Activated CD8-positive, alpha-beta T cell treated with anti-CD3 and anti-CD28 coated beads for 36 hours (primary cell): ENCODE measurements at regions not wholly inside any gene's neighbourhood (a gene's known extent, or its start where the extent isn't known, plus 50 kb on each side); places are given as distances from the start of the nearest gene placed in this dataset.

Source experiments
- ATAC-seq: fragments of 200-7000 bp; cut with Tn5 transposase; one replicate; pipeline ENCODE4 v1.10.0; 2021; ENCODE audit warnings: mild to moderate bottlenecking, moderate library complexity
- CTCF ChIA-PET: fragments of 350-600 bp; sonication (Branson Sonifier 250); formaldehyde crosslinking; loops from one replicate; lab custom pipeline; 2021; ENCODE audit warnings: antibody characterized with exemption; lab: Charles Lee
- POLR2A ChIA-PET: fragments of 350-600 bp; sonication (Branson Sonifier 250); formaldehyde crosslinking; loops from one replicate; lab custom pipeline; 2021; ENCODE audit warnings: antibody characterized with exemption; lab: Charles Lee
- DNase-seq: peaks from one replicate; pipeline ENCODE4 v3.0.0-alpha.2; 2020
- H3K27ac Mint-ChIP-seq: one replicate; pipeline ENCODE4 v1.8.0; 2021; ENCODE audit warnings: mild to moderate bottlenecking, mixed read lengths
- H3K27me3 Mint-ChIP-seq: one replicate; pipeline ENCODE4 v1.8.0; 2021; ENCODE audit warnings: mixed read lengths
- H3K36me3 Mint-ChIP-seq: one replicate; pipeline ENCODE4 v1.8.0; 2021; ENCODE audit warnings: low read depth, mixed read lengths
- H3K4me1 Mint-ChIP-seq: one replicate; pipeline ENCODE4 v1.8.0; 2021; ENCODE audit warnings: low read depth, mixed read lengths
- H3K4me3 Mint-ChIP-seq: one replicate; pipeline ENCODE4 v1.8.0; 2021; ENCODE audit warnings: mild to moderate bottlenecking, moderate library complexity, mixed read lengths
- H3K9me3 Mint-ChIP-seq: one replicate; pipeline ENCODE4 v1.8.0; 2021; ENCODE audit warnings: mixed read lengths
- intact Hi-C: fragments of 100-400 bp; cut with micrococcal nuclease; formaldehyde crosslinking; loops from one replicate; pipeline ENCODE4 v1.10.0; 2022
- TF ChIP-seq, protein P1 (sequence below): fragments of 200-600 bp; IDR thresholded peaks from one replicate; pipeline ENCODE4 v1.8.0; 2022; ENCODE audit warnings: antibody characterized with exemption, mild to moderate bottlenecking

DNA sequence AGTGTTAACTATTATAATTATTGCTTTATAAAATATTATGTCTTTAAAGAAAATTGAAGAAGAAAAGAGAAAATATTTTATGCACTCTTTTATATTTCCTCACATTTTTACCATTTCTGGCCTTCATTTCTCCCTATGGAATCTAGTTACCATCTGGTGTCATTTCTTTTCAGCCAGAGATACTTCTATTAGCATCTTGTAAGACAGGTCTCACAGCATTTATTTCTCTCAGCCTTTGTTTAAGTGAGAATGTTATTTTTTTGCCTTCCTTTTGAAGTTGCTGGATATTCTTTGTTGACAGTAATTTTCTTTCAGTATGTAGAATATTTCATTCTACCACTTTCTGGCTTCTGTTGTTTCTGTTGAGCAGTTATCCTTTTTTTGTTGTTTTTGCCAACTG is 652.1 kb upstream of the CITED2 start:
- H3K27me3 Mint-ChIP-seq: peaks cover 9% of the 10 kb centered on the region
- H3K36me3 Mint-ChIP-seq: no peaks in the 10 kb centered on the region
- no peak overlapping the region for H3K4me3 Mint-ChIP-seq
- no peak for DNase-seq
- ChIA-PET CTCF (no interaction called here), POLR2A (no interaction called here)
- TF ChIP-seq, protein P1, sequence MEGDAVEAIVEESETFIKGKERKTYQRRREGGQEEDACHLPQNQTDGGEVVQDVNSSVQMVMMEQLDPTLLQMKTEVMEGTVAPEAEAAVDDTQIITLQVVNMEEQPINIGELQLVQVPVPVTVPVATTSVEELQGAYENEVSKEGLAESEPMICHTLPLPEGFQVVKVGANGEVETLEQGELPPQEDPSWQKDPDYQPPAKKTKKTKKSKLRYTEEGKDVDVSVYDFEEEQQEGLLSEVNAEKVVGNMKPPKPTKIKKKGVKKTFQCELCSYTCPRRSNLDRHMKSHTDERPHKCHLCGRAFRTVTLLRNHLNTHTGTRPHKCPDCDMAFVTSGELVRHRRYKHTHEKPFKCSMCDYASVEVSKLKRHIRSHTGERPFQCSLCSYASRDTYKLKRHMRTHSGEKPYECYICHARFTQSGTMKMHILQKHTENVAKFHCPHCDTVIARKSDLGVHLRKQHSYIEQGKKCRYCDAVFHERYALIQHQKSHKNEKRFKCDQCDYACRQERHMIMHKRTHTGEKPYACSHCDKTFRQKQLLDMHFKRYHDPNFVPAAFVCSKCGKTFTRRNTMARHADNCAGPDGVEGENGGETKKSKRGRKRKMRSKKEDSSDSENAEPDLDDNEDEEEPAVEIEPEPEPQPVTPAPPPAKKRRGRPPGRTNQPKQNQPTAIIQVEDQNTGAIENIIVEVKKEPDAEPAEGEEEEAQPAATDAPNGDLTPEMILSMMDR: no peak
- intact Hi-C loops: no loop called here
- H3K27ac Mint-ChIP-seq: no peak overlapping the region
- H3K4me1 Mint-ChIP-seq: no peaks in the 10 kb centered on the region
- no peak for ATAC-seq
- H3K9me3 Mint-ChIP-seq: no peaks in the 10 kb centered on the region

DNA sequence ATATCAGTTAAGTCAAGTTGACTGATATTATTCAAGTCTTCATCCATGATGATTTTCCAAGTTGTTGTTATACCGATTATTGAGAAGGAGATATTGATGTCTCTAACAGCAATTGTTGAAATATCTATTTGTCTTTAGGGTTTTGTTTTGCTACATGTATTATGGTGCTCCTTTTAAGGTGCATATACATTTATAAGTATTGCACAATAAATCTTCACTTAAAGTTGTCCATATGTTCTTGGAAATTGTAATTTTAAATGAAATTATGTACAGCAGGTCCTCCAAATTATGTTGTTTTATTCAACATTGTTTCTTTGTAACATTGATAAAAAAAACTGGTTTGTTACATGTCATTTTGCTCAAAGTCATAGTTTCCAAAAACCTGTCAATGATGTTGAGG is 650.7 kb upstream of the CITED2 start:
- H3K4me1 Mint-ChIP-seq: no peaks in the 10 kb centered on the region
- TF ChIP-seq, protein P1: no peak
- DNase-seq: no peak
- ChIA-PET CTCF (no interaction called here), POLR2A (no interaction called here)
- no peak overlapping the region for H3K27ac Mint-ChIP-seq
- H3K9me3 Mint-ChIP-seq: peaks cover 7% of the 10 kb centered on the region
- no peak overlapping the region for H3K4me3 Mint-ChIP-seq
- no peak for ATAC-seq
- H3K36me3 Mint-ChIP-seq: no peaks in the 10 kb centered on the region
- H3K27me3 Mint-ChIP-seq: peaks cover 7% of the 10 kb centered on the region
- intact Hi-C loops: no loop called here

DNA sequence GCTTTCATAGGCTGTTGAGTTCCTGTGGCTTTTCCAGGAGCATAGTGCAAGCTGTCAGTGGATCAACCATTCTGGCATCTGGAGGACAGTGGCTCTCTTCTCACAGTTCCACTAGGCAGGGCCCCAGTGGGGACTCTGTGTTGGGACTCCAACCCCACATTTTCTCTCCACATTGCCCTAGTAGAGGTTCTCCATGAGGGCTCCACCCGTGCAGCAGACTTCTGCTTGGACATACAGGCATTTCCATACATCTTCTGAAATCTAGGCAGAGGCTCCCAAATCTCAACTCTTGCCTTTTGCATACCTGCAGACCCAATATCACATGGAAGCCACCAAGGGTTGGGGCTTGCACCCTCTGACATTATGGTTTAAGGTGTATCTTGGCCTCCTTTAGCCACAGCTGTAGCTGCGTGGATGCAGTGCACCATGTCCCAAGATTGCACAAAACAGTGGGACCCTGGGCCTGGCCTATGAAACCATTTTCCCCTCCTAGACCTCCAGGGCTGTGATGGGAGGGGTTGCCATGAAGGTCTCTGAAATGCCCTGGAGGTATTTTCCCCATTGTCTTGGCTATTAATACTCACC is 645.9 kb upstream of the CITED2 start:
- intact Hi-C loops: no loop called here
- Mint-ChIP-seq H3K9me3 (peaks cover 14% of the 10 kb centered on the region), H3K27me3 (peaks cover 4% of the 10 kb centered on the region), H3K36me3 (no peaks in the 10 kb centered on the region), H3K4me1 (no peaks in the 10 kb centered on the region), H3K27ac (no peak overlapping the region), H3K4me3 (no peak overlapping the region)
- DNase-seq (no peak), ATAC-seq (no peak)
- POLR2A ChIA-PET: interaction anchor here (0.5 kb wide), 1 partner anchor 1595 kb away, joined by 3 read pairs; no protein-coding TSS in a partner anchor
- TF ChIP-seq, protein P1: no peak
- CTCF ChIA-PET: no interaction called here

DNA sequence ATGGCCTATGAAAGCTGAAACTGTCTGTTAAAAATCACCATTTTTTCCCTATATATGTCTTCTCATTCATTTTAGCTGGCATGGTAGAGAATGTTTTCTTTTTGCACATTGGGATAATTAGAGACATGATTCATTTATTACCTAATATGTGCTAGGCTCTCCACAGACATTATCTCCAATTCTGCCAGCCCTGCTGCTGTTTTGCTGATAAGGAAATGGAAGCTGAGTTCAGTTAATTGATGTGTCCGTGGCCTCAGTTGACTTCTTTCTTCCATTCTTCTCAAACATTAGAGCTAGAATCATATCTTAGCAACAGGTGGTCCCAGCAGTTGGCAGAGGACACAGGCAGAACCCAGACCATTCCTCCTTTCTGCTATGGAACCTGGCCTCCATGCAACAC is 644.1 kb upstream of the CITED2 start:
- Mint-ChIP-seq H3K27me3 (peaks cover 6% of the 10 kb centered on the region), H3K4me1 (no peaks in the 10 kb centered on the region), H3K36me3 (no peaks in the 10 kb centered on the region), H3K27ac (no peak overlapping the region), H3K9me3 (peaks cover 14% of the 10 kb centered on the region), H3K4me3 (no peak overlapping the region)
- intact Hi-C loops: no loop called here
- CTCF ChIA-PET: no interaction called here
- POLR2A ChIA-PET: no interaction called here
- TF ChIP-seq, protein P1: no peak
- DNase-seq (no peak), ATAC-seq (no peak)

DNA sequence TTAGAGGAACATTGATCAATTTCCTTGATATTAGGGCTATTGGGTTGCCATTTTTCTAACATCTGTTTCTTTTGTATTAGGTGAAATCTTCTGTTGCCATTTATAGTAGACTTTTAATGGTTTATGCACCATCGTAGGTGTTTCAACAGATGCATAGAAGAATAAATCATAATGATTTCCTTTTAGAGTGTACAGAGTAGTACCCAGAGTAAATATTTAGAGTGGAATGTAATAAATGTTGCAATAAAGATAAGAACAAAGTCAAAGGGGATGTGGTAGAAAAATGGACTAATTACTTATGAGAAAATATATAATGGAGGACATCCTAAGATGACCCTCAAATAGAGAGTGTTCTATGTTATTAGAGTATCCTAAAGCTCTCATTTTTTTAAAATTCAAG is 643.0 kb upstream of the CITED2 start:
- DNase-seq: no peak
- CTCF ChIA-PET: interaction anchor here (1.3 kb wide), 1 partner anchor 13 kb away, joined by 3 read pairs; no protein-coding TSS in a partner anchor
- intact Hi-C loops: no loop called here
- Mint-ChIP-seq H3K27me3 (peaks cover 6% of the 10 kb centered on the region), H3K27ac (no peak overlapping the region), H3K4me3 (no peak overlapping the region), H3K4me1 (no peaks in the 10 kb centered on the region), H3K36me3 (no peaks in the 10 kb centered on the region), H3K9me3 (peaks cover 14% of the 10 kb centered on the region)
- POLR2A ChIA-PET: no interaction called here
- ATAC-seq: no peak
- TF ChIP-seq, protein P1: no peak
